ENCODE measurements at regions not wholly inside any gene's neighbourhood (a gene's known extent, or its start where the extent isn't known, plus 50 kb on each side); places are given as distances from the start of the nearest gene placed in this dataset.
"Not testable (repeated sequence)": the region's sequence is repeated elsewhere in the genome, so short reads cannot be mapped to it uniquely, and the experiment has no call there.

DNA sequence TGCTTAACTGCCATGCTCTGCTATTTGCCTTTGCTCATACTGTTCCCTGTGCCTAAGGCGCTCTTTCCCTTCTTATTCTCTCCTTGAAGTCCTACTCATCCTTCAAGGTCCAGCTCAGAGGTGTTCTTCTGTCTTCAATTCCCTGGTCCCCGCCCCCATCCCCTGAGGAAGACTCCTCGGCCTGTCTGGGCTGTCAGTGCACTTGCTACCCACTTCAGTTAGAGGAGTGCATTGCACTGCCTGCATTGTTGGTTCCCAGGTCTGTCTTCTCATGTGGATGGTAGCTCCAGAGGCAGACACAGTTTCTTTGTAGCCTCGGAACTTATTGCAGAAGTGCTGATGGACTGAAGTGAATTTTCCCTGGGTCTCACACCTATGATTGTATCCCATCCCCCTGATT is 194.0 kb downstream of the C1orf94 start:
- no peak for DNase-seq (ENCODE audit: low read depth)
- TF ChIP-seq CTCF (IDR thresholded peaks at IDR 0.05; ENCODE audit: insufficient read depth, low read depth, low read length, missing control alignments) = no peak
- no peak overlapping the region for H3K4me3 ChIP-seq (ENCODE audit: low read depth, low read length)

GRCh38 chr1:34371179-34371578 is 194.5 kb downstream of the C1orf94 start:
- DNase-seq (ENCODE audit: low read depth); H3K4me3 ChIP-seq (ENCODE audit: low read depth, low read length): not testable (repeated sequence)

DNA sequence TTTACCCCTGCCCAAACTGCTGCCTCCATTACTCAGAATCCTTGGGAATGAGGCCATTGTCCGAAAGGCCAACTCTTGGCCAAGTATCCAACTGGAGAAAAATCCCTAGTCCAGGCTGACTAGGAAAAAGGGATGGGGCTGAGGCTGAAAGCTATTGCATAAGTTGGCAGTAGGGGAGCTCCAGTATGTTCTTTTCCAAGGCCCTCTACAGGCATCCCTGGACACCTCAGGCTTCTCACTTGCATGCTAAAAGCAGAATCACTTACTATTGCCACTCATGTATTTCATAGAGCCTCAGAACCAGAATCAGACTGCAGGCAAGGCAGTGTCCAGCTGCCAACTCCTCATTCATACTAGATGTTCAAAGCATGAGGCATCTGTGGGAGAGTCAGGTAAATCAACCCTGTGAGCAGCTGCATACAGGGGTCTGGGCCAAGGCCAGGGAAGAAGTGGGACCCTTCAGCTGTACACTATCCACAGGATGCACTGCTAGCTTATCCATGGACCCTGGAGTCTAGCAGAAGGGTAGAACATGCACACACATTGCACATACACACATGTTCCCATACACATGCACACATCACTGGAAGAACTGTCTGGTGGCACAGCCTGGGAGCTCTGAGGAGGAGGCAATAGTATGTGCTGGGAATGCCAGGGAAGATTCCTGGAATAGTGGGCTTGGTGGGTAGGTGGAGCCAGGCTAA is 195.3 kb downstream of the C1orf94 start:
- DNase-seq (ENCODE audit: low read depth) = no peak
- no peak overlapping the region for H3K4me3 ChIP-seq (ENCODE audit: low read depth, low read length)
- TF ChIP-seq CTCF (IDR thresholded peaks at IDR 0.05; ENCODE audit: insufficient read depth, low read depth, low read length, missing control alignments) = no peak

DNA sequence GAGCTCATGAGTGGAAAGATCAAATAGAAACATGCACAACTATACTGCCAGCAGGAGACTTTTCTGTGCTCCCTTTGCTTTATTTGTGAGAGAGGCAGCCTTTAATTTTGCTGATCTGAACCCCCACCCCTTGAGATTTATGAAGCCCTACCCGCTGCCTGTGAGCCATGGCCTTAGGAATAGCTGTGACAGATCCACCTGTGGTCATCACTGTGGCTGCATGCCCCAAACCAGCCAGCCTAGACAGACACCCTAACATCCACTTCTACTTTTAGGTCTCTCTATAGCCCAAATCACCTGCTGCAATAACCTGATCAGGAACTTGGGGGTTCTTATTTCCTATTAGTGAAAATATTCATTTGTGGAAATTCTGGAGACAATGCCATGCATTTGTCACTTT is 196.2 kb downstream of the C1orf94 start:
- no peak for DNase-seq (ENCODE audit: low read depth)
- TF ChIP-seq CTCF (IDR thresholded peaks at IDR 0.05; ENCODE audit: insufficient read depth, low read depth, low read length, missing control alignments) = no peak
- no peak overlapping the region for H3K4me3 ChIP-seq (ENCODE audit: low read depth, low read length)

GRCh38 chr1:34373912-34374311 is 197.2 kb downstream of the C1orf94 start:
- no peak for DNase-seq (ENCODE audit: low read depth)
- no peak overlapping the region for H3K4me3 ChIP-seq (ENCODE audit: low read depth, low read length)
- TF ChIP-seq CTCF (IDR thresholded peaks at IDR 0.05; ENCODE audit: insufficient read depth, low read depth, low read length, missing control alignments) = no peak

- no peak for TF ChIP-seq CTCF (IDR thresholded peaks at IDR 0.05; ENCODE audit: insufficient read depth, low read depth, low read length, missing control alignments)
- H3K4me3 ChIP-seq (ENCODE audit: low read depth, low read length) = no peak overlapping the region
- no peak for DNase-seq (ENCODE audit: low read depth)
Measured at GRCh38 chr1:34376531-34376930, 199.8 kb downstream of the C1orf94 start.

DNA sequence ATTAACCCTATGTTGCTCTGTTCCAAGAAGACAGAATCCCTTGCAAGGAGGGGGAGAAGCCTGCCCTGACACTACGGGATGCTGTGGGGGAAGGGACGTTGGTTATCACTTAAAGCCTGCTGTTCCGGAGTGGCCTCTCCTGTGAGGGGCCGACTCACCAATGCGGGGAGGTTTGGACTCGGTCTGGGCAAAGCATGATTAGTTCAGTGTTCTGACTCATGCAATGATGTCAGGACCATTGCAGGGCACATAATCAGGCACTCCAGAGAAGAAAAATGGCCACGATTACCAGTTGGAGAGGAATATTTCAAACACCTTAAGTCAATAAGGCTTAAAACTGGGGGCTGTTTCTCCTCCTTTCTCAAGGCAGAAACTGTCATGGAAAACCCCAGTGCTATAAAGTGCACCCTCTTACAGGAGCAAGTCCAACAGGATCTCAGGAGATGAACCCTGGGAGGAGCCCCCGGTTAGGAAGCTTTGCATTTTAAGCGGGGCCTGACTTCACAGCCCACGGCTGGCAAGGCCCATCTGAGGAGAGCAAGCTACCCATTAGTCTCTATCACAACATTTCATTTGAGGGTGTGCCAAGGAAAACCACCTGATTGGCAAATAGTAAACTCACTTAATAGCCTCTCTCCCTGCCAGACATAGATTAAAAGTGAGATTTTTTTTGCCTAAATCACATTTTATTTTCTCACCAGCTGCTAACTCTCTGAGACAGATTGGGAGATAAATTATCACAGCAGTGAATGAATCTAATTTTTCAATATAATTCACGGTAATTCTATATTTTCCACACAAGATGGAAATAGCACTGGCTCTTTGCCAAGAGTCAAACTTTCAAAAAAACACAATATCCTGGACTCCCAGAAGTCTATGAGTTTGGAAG is 202.5 kb downstream of the C1orf94 start:
- TF ChIP-seq CTCF (IDR thresholded peaks at IDR 0.05; ENCODE audit: insufficient read depth, low read depth, low read length, missing control alignments) = no peak
- no peak for DNase-seq (ENCODE audit: low read depth)
- no peak overlapping the region for H3K4me3 ChIP-seq (ENCODE audit: low read depth, low read length)
